ENCODE measurements at regions not wholly inside any gene's neighbourhood (a gene's known extent, or its start where the extent isn't known, plus 50 kb on each side); places are given as distances from the start of the nearest gene placed in this dataset.

GRCh38 chr18:24630346-24630880 is 170.0 kb downstream of the HRH4 start:
- Histone ChIP-seq H3K4me3 (ENCODE audit: low read depth, low read length, poor library complexity, severe bottlenecking) (no peak overlapping the region), H3K36me3 (ENCODE audit: insufficient read depth, low read length) (no peaks in the 10 kb centered on the region), H3K9me3 (ENCODE audit: low read length) (no peaks in the 10 kb centered on the region), H3K79me2 (ENCODE audit: insufficient read depth, low read depth, low read length) (no peaks in the 10 kb centered on the region), H3K9me2 (ENCODE audit: insufficient read depth, low read length) (no peaks in the 10 kb centered on the region), H2AFZ (ENCODE audit: low read length) (no peak overlapping the region), H3K4me2 (ENCODE audit: low read length) (no peak overlapping the region), H3K4me1 (ENCODE audit: insufficient read depth, low read length, poor library complexity, severe bottlenecking) (no peaks in the 10 kb centered on the region), H4K20me1 (ENCODE audit: insufficient read depth, low read length) (no peaks in the 10 kb centered on the region), H3K27ac (ENCODE audit: low read depth, low read length, poor library complexity, severe bottlenecking) (no peak overlapping the region)
- ChIA-PET POLR2A (no interaction called here), CTCF (ENCODE audit: unreplicated experiment) (no interaction called here)
- no peak for DNase-seq (ENCODE audit: low spot score)
- TF ChIP-seq CTCF (conservative IDR thresholded peaks at IDR 0.05; ENCODE audit: low read length) (no peak), EZH2phosphoT487 (IDR thresholded peaks at IDR 0.05; ENCODE audit: borderline replicate concordance, low read depth, low read length) (no peak)
- intact Hi-C loops (cut with micrococcal nuclease; ENCODE audit: unreplicated experiment) = no loop called here
- BruUV-seq (replicated peaks) = no TSS peak

- no peaks in the 10 kb centered on the region for H3K9me2 ChIP-seq (ENCODE audit: insufficient read depth, low read length)
- no TSS peak for BruUV-seq (replicated peaks)
- H3K36me3 ChIP-seq (ENCODE audit: insufficient read depth, low read length) = no peaks in the 10 kb centered on the region
- H2AFZ ChIP-seq (ENCODE audit: low read length) = no peak overlapping the region
- TF ChIP-seq CTCF (conservative IDR thresholded peaks at IDR 0.05; ENCODE audit: low read length) (no peak), EZH2phosphoT487 (IDR thresholded peaks at IDR 0.05; ENCODE audit: borderline replicate concordance, low read depth, low read length) (no peak)
- no peak overlapping the region for H3K27ac ChIP-seq (ENCODE audit: low read depth, low read length, poor library complexity, severe bottlenecking)
- no peaks in the 10 kb centered on the region for H3K9me3 ChIP-seq (ENCODE audit: low read length)
- ChIA-PET CTCF (ENCODE audit: unreplicated experiment) (no interaction called here), POLR2A (no interaction called here)
- no peaks in the 10 kb centered on the region for H3K4me1 ChIP-seq (ENCODE audit: insufficient read depth, low read length, poor library complexity, severe bottlenecking)
- no peak for DNase-seq (ENCODE audit: low spot score)
- H4K20me1 ChIP-seq (ENCODE audit: insufficient read depth, low read length) = no peaks in the 10 kb centered on the region
- intact Hi-C loops (cut with micrococcal nuclease; ENCODE audit: unreplicated experiment) = no loop called here
- no peaks in the 10 kb centered on the region for H3K79me2 ChIP-seq (ENCODE audit: insufficient read depth, low read depth, low read length)
- H3K4me2 ChIP-seq (ENCODE audit: low read length) = no peak overlapping the region
- no peak overlapping the region for H3K4me3 ChIP-seq (ENCODE audit: low read depth, low read length, poor library complexity, severe bottlenecking)
These were observed 171.0 kb downstream of the HRH4 start for GRCh38 chr18:24631243-24632025.

Measured in OCI-LY7 (cell line).